ENCODE measurements at regions not wholly inside any gene's neighbourhood (a gene's known extent, or its start where the extent isn't known, plus 50 kb on each side); places are given as distances from the start of the nearest gene placed in this dataset.

DNA sequence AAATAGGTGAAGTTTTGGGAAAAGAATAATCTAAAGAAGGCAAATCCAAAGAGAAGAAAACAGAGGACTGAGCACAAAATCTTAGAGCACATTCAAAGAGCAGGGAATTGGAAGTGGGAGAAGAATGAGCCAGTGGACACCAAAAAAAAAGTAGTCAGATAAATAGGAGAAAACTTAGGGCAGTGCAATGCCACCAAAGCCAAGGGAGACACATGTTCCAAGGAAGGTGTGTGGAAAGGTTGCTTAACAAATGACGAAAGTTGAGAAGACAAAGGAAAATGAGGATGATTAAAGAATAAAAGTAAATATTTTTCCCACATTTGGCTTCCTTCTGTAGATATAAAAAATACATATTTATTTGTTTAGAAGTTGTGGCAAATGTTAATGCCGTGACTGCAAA is 237.6 kb downstream of the TANC2 start:
- Histone ChIP-seq H4K20me1 (ENCODE audit: insufficient read depth, low read length) (no peaks in the 10 kb centered on the region), H3K4me3 (ENCODE audit: insufficient read depth, low read length) (no peak overlapping the region), H3K79me2 (ENCODE audit: insufficient read depth, low read length) (peaks cover 4% of the 10 kb centered on the region), H2AFZ (ENCODE audit: low read length) (no peak overlapping the region), H3K27me3 (ENCODE audit: insufficient read depth, low read length) (no peaks in the 10 kb centered on the region), H3K4me1 (ENCODE audit: insufficient read depth, low read length) (no peaks in the 10 kb centered on the region), H3K36me3 (ENCODE audit: insufficient read depth, low read length) (peaks cover 8% of the 10 kb centered on the region), H3K9me3 (ENCODE audit: low read depth, low read length) (no peaks in the 10 kb centered on the region), H3K27ac (ENCODE audit: low read depth, low read length) (no peak overlapping the region), H3K4me2 (ENCODE audit: insufficient read depth, low read length) (no peak overlapping the region)
- no peak for DNase-seq (ENCODE audit: insufficient read length, low spot score, missing footprints)
- TF ChIP-seq, protein P1, sequence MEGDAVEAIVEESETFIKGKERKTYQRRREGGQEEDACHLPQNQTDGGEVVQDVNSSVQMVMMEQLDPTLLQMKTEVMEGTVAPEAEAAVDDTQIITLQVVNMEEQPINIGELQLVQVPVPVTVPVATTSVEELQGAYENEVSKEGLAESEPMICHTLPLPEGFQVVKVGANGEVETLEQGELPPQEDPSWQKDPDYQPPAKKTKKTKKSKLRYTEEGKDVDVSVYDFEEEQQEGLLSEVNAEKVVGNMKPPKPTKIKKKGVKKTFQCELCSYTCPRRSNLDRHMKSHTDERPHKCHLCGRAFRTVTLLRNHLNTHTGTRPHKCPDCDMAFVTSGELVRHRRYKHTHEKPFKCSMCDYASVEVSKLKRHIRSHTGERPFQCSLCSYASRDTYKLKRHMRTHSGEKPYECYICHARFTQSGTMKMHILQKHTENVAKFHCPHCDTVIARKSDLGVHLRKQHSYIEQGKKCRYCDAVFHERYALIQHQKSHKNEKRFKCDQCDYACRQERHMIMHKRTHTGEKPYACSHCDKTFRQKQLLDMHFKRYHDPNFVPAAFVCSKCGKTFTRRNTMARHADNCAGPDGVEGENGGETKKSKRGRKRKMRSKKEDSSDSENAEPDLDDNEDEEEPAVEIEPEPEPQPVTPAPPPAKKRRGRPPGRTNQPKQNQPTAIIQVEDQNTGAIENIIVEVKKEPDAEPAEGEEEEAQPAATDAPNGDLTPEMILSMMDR (IDR thresholded peaks at IDR 0.05; ENCODE audit: extremely low read depth, low read depth, low read length): no peak

DNA sequence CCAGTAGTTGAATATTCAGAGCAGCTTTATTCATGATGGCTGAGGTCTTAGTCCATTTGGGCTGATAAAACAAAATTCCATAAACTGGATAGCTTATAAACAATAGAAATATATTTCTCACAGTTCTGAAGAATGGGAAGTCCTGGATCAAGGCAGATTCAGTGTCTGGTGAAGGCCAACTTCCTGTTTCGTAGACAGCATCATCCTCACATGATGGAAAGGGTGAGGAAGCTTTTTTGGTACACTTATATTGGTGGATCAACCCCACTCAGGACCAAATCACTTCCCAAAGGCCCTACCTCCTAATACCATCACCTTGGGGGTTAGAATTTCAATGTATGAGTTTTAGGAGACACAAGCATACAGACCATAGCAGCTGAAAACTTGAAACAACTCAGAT is 224.2 kb downstream of the CYB561 start:
- no peak overlapping the region for H3K27ac ChIP-seq (ENCODE audit: low read depth, low read length)
- TF ChIP-seq, protein P1 (IDR thresholded peaks at IDR 0.05; ENCODE audit: extremely low read depth, low read depth, low read length): no peak
- no peak overlapping the region for H3K4me2 ChIP-seq (ENCODE audit: insufficient read depth, low read length)
- no peak overlapping the region for H3K4me3 ChIP-seq (ENCODE audit: insufficient read depth, low read length)
- DNase-seq (ENCODE audit: insufficient read length, low spot score, missing footprints): no peak
- H3K4me1 ChIP-seq (ENCODE audit: insufficient read depth, low read length): no peaks in the 10 kb centered on the region
- no peaks in the 10 kb centered on the region for H3K27me3 ChIP-seq (ENCODE audit: insufficient read depth, low read length)
- H3K9me3 ChIP-seq (ENCODE audit: low read depth, low read length): no peaks in the 10 kb centered on the region
- H3K36me3 ChIP-seq (ENCODE audit: insufficient read depth, low read length): no peaks in the 10 kb centered on the region
- no peaks in the 10 kb centered on the region for H4K20me1 ChIP-seq (ENCODE audit: insufficient read depth, low read length)
- H3K79me2 ChIP-seq (ENCODE audit: insufficient read depth, low read length): peaks cover 4% of the 10 kb centered on the region
- no peak overlapping the region for H2AFZ ChIP-seq (ENCODE audit: low read length)

- TF ChIP-seq, protein P1 (IDR thresholded peaks at IDR 0.05; ENCODE audit: extremely low read depth, low read depth, low read length): no peak
- no peak overlapping the region for H3K4me2 ChIP-seq (ENCODE audit: insufficient read depth, low read length)
- H3K4me1 ChIP-seq (ENCODE audit: insufficient read depth, low read length): no peaks in the 10 kb centered on the region
- no peak overlapping the region for H3K4me3 ChIP-seq (ENCODE audit: insufficient read depth, low read length)
- no peaks in the 10 kb centered on the region for H3K9me3 ChIP-seq (ENCODE audit: low read depth, low read length)
- no peaks in the 10 kb centered on the region for H3K36me3 ChIP-seq (ENCODE audit: insufficient read depth, low read length)
- no peaks in the 10 kb centered on the region for H3K27me3 ChIP-seq (ENCODE audit: insufficient read depth, low read length)
- peaks cover 9% of the 10 kb centered on the region for H3K79me2 ChIP-seq (ENCODE audit: insufficient read depth, low read length)
- no peak for DNase-seq (ENCODE audit: insufficient read length, low spot score, missing footprints)
- no peak overlapping the region for H2AFZ ChIP-seq (ENCODE audit: low read length)
- H3K27ac ChIP-seq (ENCODE audit: low read depth, low read length): no peak overlapping the region
- no peaks in the 10 kb centered on the region for H4K20me1 ChIP-seq (ENCODE audit: insufficient read depth, low read length)
Measured at GRCh38 chr17:63222655-63223054, 223.5 kb downstream of the CYB561 start.

- Histone ChIP-seq H3K4me2 (ENCODE audit: insufficient read depth, low read length) (no peak overlapping the region), H3K27me3 (ENCODE audit: insufficient read depth, low read length) (no peaks in the 10 kb centered on the region), H4K20me1 (ENCODE audit: insufficient read depth, low read length) (no peaks in the 10 kb centered on the region), H3K79me2 (ENCODE audit: insufficient read depth, low read length) (peaks cover 15% of the 10 kb centered on the region), H3K9me3 (ENCODE audit: low read depth, low read length) (no peaks in the 10 kb centered on the region), H3K4me3 (ENCODE audit: insufficient read depth, low read length) (no peak overlapping the region), H3K36me3 (ENCODE audit: insufficient read depth, low read length) (no peaks in the 10 kb centered on the region), H2AFZ (ENCODE audit: low read length) (no peak overlapping the region), H3K4me1 (ENCODE audit: insufficient read depth, low read length) (no peaks in the 10 kb centered on the region), H3K27ac (ENCODE audit: low read depth, low read length) (no peak overlapping the region)
- TF ChIP-seq, protein P1 (IDR thresholded peaks at IDR 0.05; ENCODE audit: extremely low read depth, low read depth, low read length): no peak
- DNase-seq (ENCODE audit: insufficient read length, low spot score, missing footprints): no peak
Measured at GRCh38 chr17:63223212-63223911, 222.7 kb downstream of the CYB561 start.
